HG02798 (cell line): ENCODE measurements at regions not wholly inside any gene's neighbourhood (a gene's known extent, or its start where the extent isn't known, plus 50 kb on each side); places are given as distances from the start of the nearest gene placed in this dataset.
"Not testable (repeated sequence)": the region's sequence is repeated elsewhere in the genome, so short reads cannot be mapped to it uniquely, and the experiment has no call there.

Experiments used
- ATAC-seq: cut with Tn5 transposase; IDR thresholded peaks from one replicate; pipeline ENCODE4 v1.9.1; 2021; ENCODE audit warnings: mild to moderate bottlenecking; ENCODE audit not compliant: unreplicated experiment, poor library complexity

- not testable (repeated sequence) for ATAC-seq
Observed at GRCh38 chr7:4609576-4609975, 72.5 kb upstream of the FOXK1 start.

GRCh38 chr7:4610768-4611467, 71.2 kb upstream of the FOXK1 start:
- ATAC-seq, result peak; percentile 64

GRCh38 chr7:4612237-4612636, 69.9 kb upstream of the FOXK1 start:
- ATAC-seq, result no peak

DNA sequence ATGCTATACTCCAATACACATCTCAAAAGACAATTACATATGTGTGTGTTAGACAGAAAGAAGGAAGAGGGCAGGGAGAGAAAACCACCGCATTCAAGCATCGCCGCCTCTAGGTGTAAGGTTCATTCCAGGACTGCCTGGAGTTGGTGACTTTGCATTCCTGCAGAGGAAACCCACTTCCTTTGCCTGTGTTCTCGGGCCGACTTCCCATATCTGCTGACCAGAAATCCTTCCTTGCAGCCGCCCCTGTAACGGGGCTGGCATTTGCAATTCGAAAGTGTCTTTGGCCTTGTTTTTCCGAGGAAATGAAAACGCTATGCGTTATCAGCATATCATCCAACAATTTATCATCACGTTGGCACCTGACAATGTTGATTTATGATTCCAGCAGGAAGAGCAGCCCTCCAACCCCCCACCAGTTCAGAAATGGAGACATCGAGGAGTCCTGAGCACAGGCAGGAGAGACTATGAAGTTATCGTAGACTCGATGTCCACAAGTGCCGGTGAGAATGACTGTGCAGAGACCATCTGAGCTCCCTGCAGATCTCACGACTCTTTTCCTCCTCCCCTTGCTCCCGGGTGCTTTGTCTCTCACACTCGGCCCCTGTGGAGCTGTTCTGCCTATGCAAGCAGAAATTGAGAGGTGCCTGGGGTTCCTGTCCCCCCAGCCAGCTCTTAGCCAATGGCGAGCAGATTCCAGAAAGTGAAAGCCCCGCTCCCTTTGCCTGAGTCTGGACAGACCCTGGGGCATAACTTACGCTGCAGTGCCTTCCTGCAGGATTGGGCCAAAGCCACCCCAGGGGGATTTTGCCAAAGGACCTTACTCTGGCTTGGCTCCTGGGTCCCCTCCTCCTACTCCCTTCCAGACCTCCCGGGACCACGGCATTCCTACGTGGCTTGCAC, 68.9 kb upstream of the FOXK1 start:
- no peak for ATAC-seq

DNA sequence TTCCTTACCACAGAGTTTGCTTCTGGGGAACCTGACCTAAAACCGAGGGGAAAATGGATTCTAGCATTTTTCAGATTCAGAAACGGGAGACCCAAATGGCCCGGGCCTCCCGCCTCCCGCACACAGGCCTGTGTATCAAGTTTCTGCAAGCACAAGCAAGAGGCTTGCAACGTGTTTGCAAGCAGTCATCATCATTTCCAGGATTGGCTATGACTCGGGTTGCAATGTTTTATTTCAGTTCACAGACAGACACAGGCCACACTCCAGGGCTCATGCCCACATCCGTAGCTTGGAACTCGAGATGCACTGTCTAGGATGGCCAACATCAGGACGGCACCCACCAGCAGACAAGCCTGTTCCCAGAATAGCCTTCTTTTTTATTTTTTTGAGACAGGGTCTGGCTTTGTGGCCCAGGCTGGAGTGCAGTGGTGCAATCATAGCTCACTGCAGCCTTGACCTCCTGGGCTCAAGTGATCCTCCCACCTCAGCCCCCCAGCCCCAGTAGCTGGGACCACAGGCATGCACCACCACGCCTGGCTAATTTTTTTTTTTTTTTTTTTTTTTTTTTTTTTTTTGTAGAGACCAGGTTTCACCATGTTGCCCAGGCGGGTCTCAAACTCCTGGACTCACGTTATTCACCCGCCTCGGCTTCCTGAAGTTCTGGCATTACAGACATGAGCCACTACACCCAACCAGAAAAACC, 68.1 kb upstream of the FOXK1 start:
- no peak for ATAC-seq

- no peak for ATAC-seq
Observed at GRCh38 chr7:4616116-4616515, 66.0 kb upstream of the FOXK1 start.

DNA sequence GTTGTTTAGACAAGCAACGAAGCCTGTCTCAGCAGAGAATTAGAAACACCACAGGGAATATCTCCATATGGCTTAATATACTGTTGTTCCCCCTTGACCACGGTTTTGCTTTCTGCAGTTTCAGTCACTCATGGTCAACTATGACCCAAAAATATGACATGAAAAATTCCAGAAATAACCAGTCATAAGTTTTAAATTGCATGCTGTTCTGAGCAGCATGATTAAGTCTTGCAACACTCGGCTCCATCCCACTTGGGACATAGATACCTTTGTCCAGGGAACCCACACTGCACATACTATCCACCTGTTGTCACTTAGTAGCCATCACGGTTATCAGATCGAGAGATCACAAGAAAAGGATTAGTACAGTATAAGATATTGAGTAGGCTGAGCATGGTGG, 60.7 kb upstream of the FOXK1 start:
- ATAC-seq, result no peak

DNA sequence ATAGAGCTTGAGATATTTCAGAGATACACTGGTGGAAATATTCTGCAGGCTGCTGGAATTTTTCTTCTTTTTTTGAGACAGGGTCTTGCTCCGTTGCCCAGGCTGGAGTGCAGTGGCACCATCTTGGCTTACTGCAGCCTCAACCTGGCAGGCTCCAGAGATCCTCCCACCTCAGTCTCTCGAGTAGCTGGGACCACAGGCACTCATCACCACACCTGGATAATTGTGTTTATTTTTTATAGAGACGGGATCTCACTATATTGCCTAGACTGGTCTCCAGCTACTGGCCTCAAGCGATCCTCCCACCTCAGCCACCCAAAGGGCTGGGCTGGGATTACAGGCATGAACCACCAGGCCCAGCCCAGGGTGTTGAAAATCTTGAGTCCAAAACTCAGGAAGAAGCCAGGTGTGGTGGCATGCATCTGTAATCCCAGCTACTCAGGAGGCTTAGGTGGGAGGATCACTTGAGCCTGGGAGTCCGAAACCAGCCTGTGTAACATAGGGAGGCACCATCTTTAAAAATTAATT, 55.7 kb upstream of the FOXK1 start:
- ATAC-seq, result no peak

GRCh38 chr7:4629287-4629895, 52.7 kb upstream of the FOXK1 start:
- no peak for ATAC-seq

DNA sequence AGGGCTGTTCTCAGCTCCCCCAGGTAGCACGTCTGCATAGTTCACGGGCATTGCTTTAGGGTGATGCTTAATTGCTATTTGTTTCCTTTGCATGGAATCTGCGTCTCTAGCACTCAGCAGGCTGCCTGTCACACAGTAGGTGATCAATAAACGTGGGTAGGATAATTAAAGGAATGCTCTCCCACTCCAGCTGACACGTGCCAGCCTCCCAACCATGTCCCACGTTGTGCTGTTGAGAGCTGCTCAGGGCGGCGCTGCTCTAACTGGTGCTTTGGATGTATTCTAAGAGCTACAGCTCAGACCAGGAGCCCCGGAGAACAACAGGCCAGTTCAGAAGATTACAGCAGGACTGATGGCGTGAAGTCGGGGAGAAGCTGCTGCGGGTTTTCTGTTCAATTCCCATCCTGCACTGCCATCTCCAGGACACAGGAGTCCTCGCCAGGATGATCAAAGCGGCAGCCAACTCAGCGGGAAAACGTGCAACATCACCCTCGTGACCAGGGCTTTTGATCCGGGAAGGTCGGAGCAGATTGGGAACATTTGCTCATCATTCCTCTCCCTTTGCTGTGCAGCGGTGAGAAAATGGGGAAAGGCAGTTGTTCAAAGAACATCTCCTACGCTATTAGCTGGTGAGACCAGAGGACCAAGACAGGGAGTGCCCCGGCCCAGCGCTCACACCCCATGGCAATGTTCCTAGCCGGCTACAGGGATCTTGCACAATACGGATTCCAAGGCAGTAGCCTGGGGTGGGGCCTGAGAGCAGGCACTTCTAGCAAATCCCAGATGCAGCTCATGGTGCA, 50.5 kb upstream of the FOXK1 start:
- ATAC-seq, result no peak
